UCSD-AML1 (cell line): ENCODE measurements at regions not wholly inside any gene's neighbourhood (a gene's known extent, or its start where the extent isn't known, plus 50 kb on each side); places are given as distances from the start of the nearest gene placed in this dataset.

Experiments
- DNase-seq: peaks from one replicate; lab custom pipeline; 2025; ENCODE audit not compliant: unreplicated experiment; lab: John Stamatoyannopoulos, UW

- DNase-seq, result no peak
Measured at GRCh38 chr13:107427536-107427935, 787.8 kb downstream of the LIG4 start.

- DNase-seq, result no peak
Measured at GRCh38 chr13:107422421-107422820, 792.9 kb downstream of the LIG4 start.

- DNase-seq, result no peak
Measured at GRCh38 chr13:107421951-107422350, 793.4 kb downstream of the LIG4 start.

GRCh38 chr13:107421028-107421427 is 794.3 kb downstream of the LIG4 start:
- DNase-seq, result no peak

- no peak for DNase-seq
Measured at GRCh38 chr13:107413005-107413404, 802.3 kb downstream of the LIG4 start.

- DNase-seq, result no peak
Measured at GRCh38 chr13:107407074-107407473, 808.3 kb downstream of the LIG4 start.

GRCh38 chr13:107395927-107396662 is 819.2 kb downstream of the LIG4 start:
- DNase-seq, result no peak

- no peak for DNase-seq
Measured at GRCh38 chr13:107392205-107392604, 823.1 kb downstream of the LIG4 start.

GRCh38 chr13:107387525-107387924 is 819.6 kb upstream of the ARGLU1 start:
- no peak for DNase-seq

- no peak for DNase-seq
Measured at GRCh38 chr13:107379407-107380155, 811.6 kb upstream of the ARGLU1 start.

GRCh38 chr13:107376341-107377125 is 808.6 kb upstream of the ARGLU1 start:
- no peak for DNase-seq

GRCh38 chr13:107375701-107376340 is 807.9 kb upstream of the ARGLU1 start:
- DNase-seq, result no peak

- no peak for DNase-seq
Measured at GRCh38 chr13:107374038-107374437, 806.1 kb upstream of the ARGLU1 start.

GRCh38 chr13:107373551-107373950 is 805.6 kb upstream of the ARGLU1 start:
- no peak for DNase-seq

GRCh38 chr13:107370015-107370785 is 802.3 kb upstream of the ARGLU1 start:
- DNase-seq, result no peak

GRCh38 chr13:107367258-107367657 is 799.3 kb upstream of the ARGLU1 start:
- no peak for DNase-seq

GRCh38 chr13:107365466-107366215 is 797.7 kb upstream of the ARGLU1 start:
- DNase-seq, result no peak

GRCh38 chr13:107364658-107365057 is 796.7 kb upstream of the ARGLU1 start:
- no peak for DNase-seq

GRCh38 chr13:107361666-107362065 is 793.7 kb upstream of the ARGLU1 start:
- DNase-seq, result no peak

GRCh38 chr13:107360010-107360409 is 792.1 kb upstream of the ARGLU1 start:
- DNase-seq, result no peak
